ENCODE measurements at regions not wholly inside any gene's neighbourhood (a gene's known extent, or its start where the extent isn't known, plus 50 kb on each side); places are given as distances from the start of the nearest gene placed in this dataset.

DNA sequence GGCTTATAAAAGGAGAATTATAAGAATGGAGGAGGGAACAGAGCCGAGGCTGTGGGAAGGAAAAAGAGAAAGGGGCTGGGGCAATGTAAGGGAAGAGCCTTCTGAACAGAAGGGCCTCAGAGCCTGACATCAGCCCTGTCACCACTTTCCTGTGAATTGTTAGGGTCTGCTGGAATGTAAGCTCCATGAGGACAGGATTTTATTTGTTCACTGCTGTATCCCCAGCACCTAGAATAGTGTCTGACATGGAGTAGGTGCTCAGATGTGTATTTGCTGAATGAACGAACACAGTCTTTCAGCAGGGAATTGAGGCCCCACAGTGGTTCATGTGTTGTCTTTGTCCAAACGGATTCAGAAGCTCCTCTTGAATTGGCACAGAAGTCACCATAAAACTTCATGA, 251.5 kb downstream of the OPA1 start:
- WGBS, 5 donors = 55 to 77% (median 66%) methylated on average over 3 of the region's 3 CpGs
- intact Hi-C loops (cut with DNase I; ENCODE audit: low total_unique reads) = no loop called here
- TF ChIP-seq, protein P1, sequence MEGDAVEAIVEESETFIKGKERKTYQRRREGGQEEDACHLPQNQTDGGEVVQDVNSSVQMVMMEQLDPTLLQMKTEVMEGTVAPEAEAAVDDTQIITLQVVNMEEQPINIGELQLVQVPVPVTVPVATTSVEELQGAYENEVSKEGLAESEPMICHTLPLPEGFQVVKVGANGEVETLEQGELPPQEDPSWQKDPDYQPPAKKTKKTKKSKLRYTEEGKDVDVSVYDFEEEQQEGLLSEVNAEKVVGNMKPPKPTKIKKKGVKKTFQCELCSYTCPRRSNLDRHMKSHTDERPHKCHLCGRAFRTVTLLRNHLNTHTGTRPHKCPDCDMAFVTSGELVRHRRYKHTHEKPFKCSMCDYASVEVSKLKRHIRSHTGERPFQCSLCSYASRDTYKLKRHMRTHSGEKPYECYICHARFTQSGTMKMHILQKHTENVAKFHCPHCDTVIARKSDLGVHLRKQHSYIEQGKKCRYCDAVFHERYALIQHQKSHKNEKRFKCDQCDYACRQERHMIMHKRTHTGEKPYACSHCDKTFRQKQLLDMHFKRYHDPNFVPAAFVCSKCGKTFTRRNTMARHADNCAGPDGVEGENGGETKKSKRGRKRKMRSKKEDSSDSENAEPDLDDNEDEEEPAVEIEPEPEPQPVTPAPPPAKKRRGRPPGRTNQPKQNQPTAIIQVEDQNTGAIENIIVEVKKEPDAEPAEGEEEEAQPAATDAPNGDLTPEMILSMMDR (IDR thresholded peaks at IDR 0.05) = no peak
- TF ChIP-seq POLR2AphosphoS5 (IDR thresholded peaks at IDR 0.05) = no peak
- TF ChIP-seq EP300 (IDR thresholded peaks at IDR 0.05) = no peak
- no peak for TF ChIP-seq POLR2A (IDR thresholded peaks at IDR 0.05)
- H3K4me1 ChIP-seq = peaks cover 8 to 21% (median 16%) of the 10 kb centered on the region in 4 donors
- DNase-seq = no peak
- no peaks in the 10 kb centered on the region for H3K9me3 ChIP-seq
- H3K27ac ChIP-seq = peak overlapping the region; percentile 60 to 92 (median 84)
- H3K36me3 ChIP-seq = no peaks in the 10 kb centered on the region
- no peak overlapping the region for H3K4me3 ChIP-seq
- no peaks in the 10 kb centered on the region for H3K27me3 ChIP-seq

DNA sequence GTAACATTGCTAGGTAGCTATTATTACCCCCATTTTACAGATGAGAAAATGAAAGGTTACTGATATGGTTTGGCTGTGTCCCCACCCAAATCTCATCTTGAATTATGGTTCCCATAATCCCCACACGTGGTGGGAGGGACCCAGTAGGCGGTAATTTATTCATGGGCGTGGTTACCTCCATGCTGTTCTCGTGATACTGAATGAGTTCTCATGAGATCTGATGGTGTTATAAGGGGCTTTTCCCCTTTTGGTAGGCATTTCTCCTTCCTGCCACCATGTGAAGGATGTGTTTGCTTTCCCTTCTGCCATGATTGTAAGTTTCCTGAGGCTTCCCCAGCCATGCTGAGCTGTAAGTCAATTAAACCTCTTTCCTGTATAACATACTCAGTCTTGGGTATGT, 252.1 kb downstream of the OPA1 start:
- no peaks in the 10 kb centered on the region for H3K27me3 ChIP-seq
- intact Hi-C loops (cut with DNase I; ENCODE audit: low total_unique reads) = no loop called here
- peak overlapping the region in 4 of 5 donors; percentile 80 to 92 (median 85) for H3K27ac ChIP-seq
- TF ChIP-seq POLR2A (IDR thresholded peaks at IDR 0.05) = no peak
- H3K4me3 ChIP-seq = no peak overlapping the region
- peaks cover 8 to 21% (median 16%) of the 10 kb centered on the region in 4 donors for H3K4me1 ChIP-seq
- WGBS, 5 donors = 83 to 91% (median 86%) methylated on average over 4 of the region's 4 CpGs
- H3K9me3 ChIP-seq = no peaks in the 10 kb centered on the region
- no peak for DNase-seq
- no peaks in the 10 kb centered on the region for H3K36me3 ChIP-seq

DNA sequence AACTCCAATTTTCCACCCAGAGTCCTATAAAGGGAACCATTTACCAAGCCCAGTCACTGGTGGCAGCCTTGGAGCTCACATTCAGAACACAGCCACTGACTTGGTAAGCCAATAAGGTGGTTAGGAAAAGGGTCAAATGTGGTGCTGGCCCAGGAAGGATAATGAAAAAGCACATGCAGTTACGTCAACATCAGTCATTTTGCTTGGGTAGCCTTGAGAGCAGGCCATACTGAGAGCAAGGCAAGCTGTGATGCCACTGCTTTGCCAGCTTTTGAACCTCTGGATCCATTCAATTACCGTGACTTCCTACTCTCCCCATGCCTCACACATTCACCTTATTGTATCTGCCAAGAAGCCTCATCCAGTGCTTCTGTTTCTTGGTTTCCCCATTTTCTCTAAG, 253.6 kb downstream of the OPA1 start:
- Histone ChIP-seq H3K4me3 (no peak overlapping the region), H3K9me3 (no peaks in the 10 kb centered on the region), H3K36me3 (no peaks in the 10 kb centered on the region), H3K27ac (no peak overlapping the region), H3K4me1 (peaks cover 18 to 31% (median 24%) of the 10 kb centered on the region in 4 donors), H3K27me3 (no peaks in the 10 kb centered on the region)
- WGBS, 5 donors = 85 to 94% (median 89%) methylated on average over 2 of the region's 2 CpGs
- intact Hi-C loops (cut with DNase I; ENCODE audit: low total_unique reads) = no loop called here
- no peak for DNase-seq
- no peak for TF ChIP-seq EP300 (IDR thresholded peaks at IDR 0.05)
- TF ChIP-seq POLR2A (IDR thresholded peaks at IDR 0.05) = no peak
- TF ChIP-seq POLR2AphosphoS5 (IDR thresholded peaks at IDR 0.05) = no peak
- TF ChIP-seq, protein P1 (IDR thresholded peaks at IDR 0.05) = no peak

DNA sequence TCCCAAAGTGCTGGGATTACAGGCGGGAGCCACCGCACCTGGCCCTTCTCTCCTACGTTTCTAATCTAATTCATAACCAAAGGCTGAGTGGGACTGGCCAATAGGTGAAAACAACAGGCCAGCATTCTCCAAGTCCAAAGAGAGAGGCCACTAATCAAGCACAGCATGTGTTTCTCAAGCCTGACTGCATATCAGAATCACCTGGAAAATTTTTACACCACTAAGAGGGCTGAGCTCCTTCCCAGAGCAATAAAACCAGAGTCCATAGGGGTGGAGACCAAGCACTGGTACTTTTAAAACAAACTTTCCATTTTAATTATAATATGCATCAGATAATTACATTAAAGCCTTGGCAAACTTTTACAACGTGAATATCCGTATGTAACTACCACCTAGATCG, 254.4 kb downstream of the OPA1 start:
- Histone ChIP-seq H3K4me1 (peaks cover 19 to 32% (median 26%) of the 10 kb centered on the region in 4 donors), H3K27ac (no peak overlapping the region), H3K27me3 (no peaks in the 10 kb centered on the region), H3K4me3 (no peak overlapping the region), H3K36me3 (no peaks in the 10 kb centered on the region), H3K9me3 (no peaks in the 10 kb centered on the region)
- no peak for DNase-seq
- intact Hi-C loops (cut with DNase I; ENCODE audit: low total_unique reads) = no loop called here
- TF ChIP-seq POLR2A (IDR thresholded peaks at IDR 0.05) = no peak
- TF ChIP-seq, protein P1 (IDR thresholded peaks at IDR 0.05) = no peak
- no peak for TF ChIP-seq EP300 (IDR thresholded peaks at IDR 0.05)
- TF ChIP-seq POLR2AphosphoS5 (IDR thresholded peaks at IDR 0.05) = no peak
- 70 to 86% (median 74%) methylated on average over 6 of the region's 6 CpGs for WGBS, 5 donors

DNA sequence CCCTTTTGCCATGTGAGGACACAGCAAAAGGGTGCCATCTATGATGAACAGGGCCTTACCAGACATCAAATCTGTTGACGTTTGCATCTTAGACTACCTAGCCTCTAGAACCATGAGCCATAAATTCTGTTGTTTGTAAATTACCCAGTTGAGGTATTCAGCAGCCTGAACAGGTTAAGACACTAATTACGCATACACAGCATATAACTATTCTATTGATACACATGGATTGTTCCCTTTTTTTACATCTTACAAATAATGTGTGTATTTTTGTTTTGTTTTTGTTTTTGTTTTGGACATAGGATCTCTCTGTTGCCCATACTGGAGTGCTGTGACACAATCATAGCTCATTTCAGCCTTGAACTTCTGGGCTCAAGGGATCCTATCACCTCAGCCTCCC, 255.5 kb downstream of the OPA1 start:
- WGBS, 5 donors = 93 to 98% (median 97%) methylated on average over 2 of the region's 2 CpGs
- no peak for DNase-seq
- intact Hi-C loops (cut with DNase I; ENCODE audit: low total_unique reads) = no loop called here
- TF ChIP-seq POLR2AphosphoS5 (IDR thresholded peaks at IDR 0.05) (no peak), POLR2A (IDR thresholded peaks at IDR 0.05) (no peak), EP300 (IDR thresholded peaks at IDR 0.05) (no peak)
- TF ChIP-seq, protein P1 (IDR thresholded peaks at IDR 0.05) = no peak
- no peaks in the 10 kb centered on the region for H3K27me3 ChIP-seq
- no peak overlapping the region for H3K4me3 ChIP-seq
- H3K9me3 ChIP-seq = no peaks in the 10 kb centered on the region
- peaks cover 26 to 36% (median 29%) of the 10 kb centered on the region in 4 donors for H3K4me1 ChIP-seq
- no peak overlapping the region for H3K27ac ChIP-seq
- no peaks in the 10 kb centered on the region for H3K36me3 ChIP-seq

Measured in stomach (tissue), 8 donors.